Nephron progenitor cell (in vitro differentiated cells): ENCODE measurements at regions not wholly inside any gene's neighbourhood (a gene's known extent, or its start where the extent isn't known, plus 50 kb on each side); places are given as distances from the start of the nearest gene placed in this dataset.
A peak's percentile ranks its signal among the peaks of the same experiment; 100 is the strongest.

ENCODE experiments used
- DNase-seq: peaks from one replicate; pipeline ENCODE4 v3.0.0; 2021
- H3K27ac Mint-ChIP-seq: 2 replicates; pipeline ENCODE4 v1.8.0; 2021; ENCODE audit warnings: mild to moderate bottlenecking, moderate library complexity, mixed read lengths
- H3K27me3 Mint-ChIP-seq: 2 replicates; pipeline ENCODE4 v1.8.0; 2021; ENCODE audit warnings: mild to moderate bottlenecking, low read depth, mixed read lengths; ENCODE audit not compliant: poor library complexity
- H3K36me3 Mint-ChIP-seq: 2 replicates; pipeline ENCODE4 v1.8.0; 2021; ENCODE audit warnings: low read depth, mixed read lengths
- H3K4me1 Mint-ChIP-seq: 2 replicates; pipeline ENCODE4 v1.8.0; 2021; ENCODE audit warnings: mixed read lengths
- H3K4me3 Mint-ChIP-seq: 2 replicates; pipeline ENCODE4 v1.8.0; 2021; ENCODE audit warnings: mild to moderate bottlenecking, moderate library complexity, mixed read lengths
- H3K9me3 Mint-ChIP-seq: 2 replicates; pipeline ENCODE4 v1.8.0; 2021; ENCODE audit warnings: mild to moderate bottlenecking, moderate library complexity, mixed read lengths
- TF ChIP-seq, protein P1 (sequence below): fragments of 200-600 bp; sonication (generic); IDR thresholded peaks from 2 replicates; pipeline ENCODE4 v1.5.0; 2021; ENCODE audit warnings: antibody characterized with exemption

DNA sequence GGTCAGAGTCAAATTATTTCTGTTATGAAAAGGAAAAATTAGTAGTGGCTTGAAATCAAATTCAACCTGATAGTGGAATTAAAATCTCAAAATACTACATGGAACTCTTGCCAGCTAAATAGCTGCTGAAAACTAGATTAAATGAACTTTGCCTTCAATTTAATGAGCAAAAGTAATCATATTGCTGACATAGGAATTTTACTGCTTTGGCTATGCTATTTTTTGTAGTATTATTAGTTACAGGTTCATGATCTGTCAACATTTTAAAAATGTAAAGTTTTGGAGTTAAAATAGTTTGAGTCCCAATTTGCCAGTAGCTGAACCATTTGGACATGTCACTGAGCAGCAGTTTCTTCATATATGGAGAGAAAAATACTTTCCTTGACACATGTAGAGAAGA lies 81.4 kb downstream of the RERGL start:
- Mint-ChIP-seq H3K9me3 (no peaks in the 10 kb centered on the region), H3K4me3 (no peak overlapping the region), H3K36me3 (no peaks in the 10 kb centered on the region), H3K27me3 (no peaks in the 10 kb centered on the region), H3K4me1 (no peaks in the 10 kb centered on the region), H3K27ac (no peak overlapping the region)
- no peak for DNase-seq
- TF ChIP-seq, protein P1, sequence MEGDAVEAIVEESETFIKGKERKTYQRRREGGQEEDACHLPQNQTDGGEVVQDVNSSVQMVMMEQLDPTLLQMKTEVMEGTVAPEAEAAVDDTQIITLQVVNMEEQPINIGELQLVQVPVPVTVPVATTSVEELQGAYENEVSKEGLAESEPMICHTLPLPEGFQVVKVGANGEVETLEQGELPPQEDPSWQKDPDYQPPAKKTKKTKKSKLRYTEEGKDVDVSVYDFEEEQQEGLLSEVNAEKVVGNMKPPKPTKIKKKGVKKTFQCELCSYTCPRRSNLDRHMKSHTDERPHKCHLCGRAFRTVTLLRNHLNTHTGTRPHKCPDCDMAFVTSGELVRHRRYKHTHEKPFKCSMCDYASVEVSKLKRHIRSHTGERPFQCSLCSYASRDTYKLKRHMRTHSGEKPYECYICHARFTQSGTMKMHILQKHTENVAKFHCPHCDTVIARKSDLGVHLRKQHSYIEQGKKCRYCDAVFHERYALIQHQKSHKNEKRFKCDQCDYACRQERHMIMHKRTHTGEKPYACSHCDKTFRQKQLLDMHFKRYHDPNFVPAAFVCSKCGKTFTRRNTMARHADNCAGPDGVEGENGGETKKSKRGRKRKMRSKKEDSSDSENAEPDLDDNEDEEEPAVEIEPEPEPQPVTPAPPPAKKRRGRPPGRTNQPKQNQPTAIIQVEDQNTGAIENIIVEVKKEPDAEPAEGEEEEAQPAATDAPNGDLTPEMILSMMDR, result no peak

DNA sequence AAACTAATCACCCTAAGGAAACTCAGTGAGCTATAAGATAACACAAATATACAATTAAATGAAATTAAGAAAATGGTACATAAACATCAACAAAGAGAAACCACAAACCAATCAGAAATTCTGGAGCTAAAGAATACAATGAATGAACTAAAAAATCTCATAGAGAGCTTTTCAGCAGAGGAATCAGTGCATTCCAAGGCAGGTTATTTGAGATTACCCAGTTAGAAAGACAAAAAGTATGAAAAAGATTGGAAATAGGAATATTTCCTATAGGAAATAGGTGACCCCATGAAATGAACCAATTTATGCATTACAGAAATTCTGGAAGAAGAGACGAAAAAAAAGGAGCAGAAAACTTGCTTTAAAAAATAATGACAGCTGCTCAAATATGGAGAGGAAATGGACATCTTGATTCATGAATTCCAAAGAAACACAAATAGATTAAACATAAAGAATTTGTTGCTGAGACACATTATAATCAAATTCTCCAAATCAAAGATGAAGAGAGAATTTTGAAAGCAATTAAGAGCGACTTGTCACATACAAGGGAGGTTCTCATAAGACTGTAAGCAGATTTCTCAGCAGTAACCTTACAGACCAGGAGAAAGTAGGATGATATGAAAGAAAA lies 90.7 kb downstream of the RERGL start:
- peaks cover 6% of the 10 kb centered on the region for H3K36me3 Mint-ChIP-seq
- no peaks in the 10 kb centered on the region for H3K27me3 Mint-ChIP-seq
- H3K9me3 Mint-ChIP-seq, result peaks cover 45% of the 10 kb centered on the region
- H3K4me1 Mint-ChIP-seq, result no peaks in the 10 kb centered on the region
- H3K4me3 Mint-ChIP-seq, result no peak overlapping the region
- DNase-seq, result no peak
- H3K27ac Mint-ChIP-seq, result no peak overlapping the region
- TF ChIP-seq, protein P1, result no peak

- TF ChIP-seq, protein P1, result peak; percentile 85
- Mint-ChIP-seq H3K4me1 (no peaks in the 10 kb centered on the region), H3K9me3 (peaks cover 3% of the 10 kb centered on the region), H3K27me3 (no peaks in the 10 kb centered on the region), H3K36me3 (no peaks in the 10 kb centered on the region), H3K27ac (no peak overlapping the region), H3K4me3 (no peak overlapping the region)
- peak; percentile 52 for DNase-seq
Observed at GRCh38 chr12:17992002-17992656, 97.9 kb downstream of the RERGL start.

GRCh38 chr12:17982556-17982955 lies 107.4 kb downstream of the RERGL start:
- Mint-ChIP-seq H3K9me3 (no peaks in the 10 kb centered on the region), H3K36me3 (no peaks in the 10 kb centered on the region), H3K4me1 (peaks cover 5% of the 10 kb centered on the region), H3K27me3 (no peaks in the 10 kb centered on the region), H3K27ac (peak overlapping the region; percentile 30), H3K4me3 (no peak overlapping the region)
- no peak for DNase-seq
- TF ChIP-seq, protein P1, result no peak

DNA sequence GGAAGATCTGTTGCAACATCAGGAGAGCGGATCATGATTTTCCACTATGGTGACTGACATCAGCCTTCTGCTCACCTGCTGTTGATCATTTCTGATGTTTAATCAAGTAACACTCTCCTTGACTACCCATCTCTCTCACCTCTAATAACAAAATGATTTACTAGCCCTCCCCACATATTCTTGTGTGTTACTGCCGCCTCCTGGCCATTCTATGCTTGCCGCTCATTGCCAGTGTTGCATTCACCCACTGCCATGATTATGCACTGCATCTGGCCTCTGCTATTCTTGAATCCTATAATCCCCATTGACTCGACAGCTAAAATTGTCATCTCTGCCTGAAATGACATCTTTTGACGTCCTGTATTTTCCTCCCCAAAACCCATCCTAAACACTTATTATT lies 113.8 kb downstream of the RERGL start:
- Mint-ChIP-seq H3K4me3 (no peak overlapping the region), H3K4me1 (no peaks in the 10 kb centered on the region), H3K36me3 (no peaks in the 10 kb centered on the region), H3K27ac (no peak overlapping the region), H3K9me3 (no peaks in the 10 kb centered on the region), H3K27me3 (no peaks in the 10 kb centered on the region)
- TF ChIP-seq, protein P1, result no peak
- peak; percentile 6 for DNase-seq

GRCh38 chr12:17975763-17976162 lies 114.2 kb downstream of the RERGL start:
- DNase-seq, result no peak
- Mint-ChIP-seq H3K27ac (no peak overlapping the region), H3K4me1 (no peaks in the 10 kb centered on the region), H3K9me3 (no peaks in the 10 kb centered on the region), H3K27me3 (no peaks in the 10 kb centered on the region), H3K4me3 (no peak overlapping the region), H3K36me3 (no peaks in the 10 kb centered on the region)
- TF ChIP-seq, protein P1, result no peak
